NCI-H2107 treated with DMSO at 0.1 percent for 48 hours (cell line): ENCODE measurements at regions not wholly inside any gene's neighbourhood (a gene's known extent, or its start where the extent isn't known, plus 50 kb on each side); places are given as distances from the start of the nearest gene placed in this dataset.
"Not testable (repeated sequence)": the region's sequence is repeated elsewhere in the genome, so short reads cannot be mapped to it uniquely, and the experiment has no call there.

ENCODE experiments used
- DNase-seq: peaks from one replicate; lab custom pipeline; 2025; ENCODE audit not compliant: unreplicated experiment; lab: John Stamatoyannopoulos, UW

GRCh38 chr10:10687751-10688150, 329.9 kb upstream of the CELF2 start:
- DNase-seq = no peak

DNA sequence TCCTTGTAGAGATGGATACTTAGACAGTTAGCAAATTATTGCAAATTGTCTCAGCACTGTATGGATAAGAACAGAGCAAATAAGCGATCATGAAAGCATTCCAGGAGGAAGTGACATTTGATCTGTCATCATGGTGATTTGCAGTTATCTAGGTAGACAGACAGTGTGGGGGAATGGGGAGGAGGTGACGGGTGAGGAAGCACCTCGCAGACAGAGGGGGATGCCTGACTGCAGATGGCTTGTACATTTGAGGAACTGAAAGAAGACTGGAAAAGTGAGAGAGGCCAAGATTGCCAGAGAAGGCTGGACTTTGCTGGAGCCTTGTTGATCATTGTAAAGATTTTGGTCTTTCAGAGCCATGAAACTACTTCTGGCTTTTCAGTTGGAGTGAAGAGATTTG, 318.2 kb upstream of the CELF2 start:
- no peak for DNase-seq

- no peak for DNase-seq
Measured at GRCh38 chr10:10701084-10701611, 316.5 kb upstream of the CELF2 start.

GRCh38 chr10:10702211-10702610, 315.5 kb upstream of the CELF2 start:
- no peak for DNase-seq

DNA sequence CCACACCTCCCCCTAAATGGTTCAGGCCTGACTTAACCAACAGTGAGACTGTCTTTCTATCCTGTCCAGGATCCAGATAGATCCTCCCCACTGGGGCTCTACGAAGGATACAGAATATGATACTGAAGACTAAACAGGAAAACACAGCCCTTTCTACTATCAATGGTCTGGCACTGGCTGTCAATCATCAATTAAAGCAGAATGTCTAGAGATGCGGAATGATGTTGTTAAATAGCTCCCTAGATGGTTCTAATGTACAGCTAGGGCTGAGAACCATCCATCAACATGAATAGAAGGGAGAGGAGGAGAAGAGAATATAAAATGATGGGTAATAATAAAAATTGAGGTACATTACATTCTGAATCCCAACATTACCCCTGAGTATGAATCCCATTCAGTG, 314.3 kb upstream of the CELF2 start:
- DNase-seq = no peak

DNA sequence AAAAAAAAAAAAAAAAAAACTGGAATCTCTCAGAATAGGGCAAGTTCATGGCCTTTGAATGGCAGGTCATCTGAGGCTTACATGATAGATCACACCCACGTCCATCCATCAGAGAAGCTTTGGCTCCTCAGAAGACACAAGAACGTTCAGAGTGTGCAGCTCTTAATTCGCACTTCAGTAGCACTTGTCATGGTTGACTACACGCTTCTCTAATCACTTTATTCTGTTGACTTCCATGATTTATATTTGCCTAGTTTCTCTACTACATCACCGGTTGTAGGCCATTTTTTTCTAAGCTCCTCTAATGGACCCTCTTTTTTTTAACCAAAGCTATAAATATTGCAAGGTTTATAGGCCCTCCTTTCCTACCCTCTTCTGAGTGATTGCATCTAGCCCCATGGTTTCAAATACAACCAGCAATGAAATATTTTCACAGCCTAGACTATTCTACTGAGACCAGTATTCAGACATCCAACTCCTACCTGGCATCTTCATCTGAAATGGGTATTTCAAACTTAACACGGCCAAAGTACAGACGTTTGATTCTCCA, 305.4 kb upstream of the CELF2 start:
- no peak for DNase-seq

DNA sequence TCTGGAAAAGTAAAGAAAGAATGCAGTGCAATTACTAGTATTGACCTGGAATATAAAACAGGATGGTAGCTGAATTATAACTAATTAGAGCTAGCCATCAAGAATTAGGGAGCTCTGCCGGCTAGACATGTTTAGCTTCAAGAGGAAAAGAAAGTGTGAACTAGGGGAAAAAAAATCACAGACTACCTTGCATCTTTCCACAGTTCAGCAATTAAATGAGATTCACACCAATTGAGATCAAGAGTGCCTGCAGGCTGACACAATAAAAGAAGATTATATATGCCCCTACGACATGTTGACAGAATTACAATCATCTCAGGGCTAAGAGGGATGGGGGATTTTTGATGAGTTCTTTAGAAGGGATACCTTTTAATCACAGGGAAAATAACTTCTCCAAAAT, 303.3 kb upstream of the CELF2 start:
- no peak for DNase-seq

GRCh38 chr10:10716972-10717371, 300.7 kb upstream of the CELF2 start:
- DNase-seq = no peak

DNA sequence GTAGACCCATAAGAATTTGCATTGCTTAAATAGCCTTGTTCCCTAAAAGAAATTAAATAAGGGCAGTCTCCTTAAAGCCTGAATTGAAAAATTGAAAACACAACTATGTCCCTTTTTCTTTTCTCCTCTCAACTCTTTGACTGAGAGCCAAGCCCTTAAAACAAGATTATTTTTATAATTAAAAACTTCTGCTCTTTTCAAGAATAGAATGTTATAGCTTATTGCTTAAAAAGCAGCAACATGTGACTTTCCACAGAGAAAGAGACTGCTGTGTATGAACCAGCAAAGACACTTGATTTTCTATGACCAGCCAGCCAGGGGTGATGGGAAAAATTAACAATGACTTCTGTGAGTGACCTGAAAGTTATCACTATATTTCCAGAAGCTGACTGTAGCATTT, 295.2 kb upstream of the CELF2 start:
- DNase-seq = no peak

DNA sequence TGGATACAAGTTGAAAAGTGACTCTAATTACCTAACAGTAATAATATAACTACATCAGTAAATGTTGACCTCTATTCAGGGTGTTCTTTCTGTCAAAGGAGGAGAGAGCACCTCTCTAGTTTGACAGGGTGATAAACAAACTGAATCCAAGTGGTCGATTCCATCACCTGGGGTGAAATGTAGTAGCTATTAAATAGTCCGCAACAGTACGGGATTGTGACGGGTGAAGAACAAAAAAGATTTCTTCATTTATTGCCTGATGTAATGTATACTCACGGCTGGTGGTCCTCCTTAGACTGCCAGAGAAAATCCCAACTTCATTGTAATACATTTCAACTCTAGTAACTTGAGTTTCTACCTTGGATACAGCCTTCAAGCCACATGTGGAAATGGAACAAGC, 292.5 kb upstream of the CELF2 start:
- no peak for DNase-seq

DNA sequence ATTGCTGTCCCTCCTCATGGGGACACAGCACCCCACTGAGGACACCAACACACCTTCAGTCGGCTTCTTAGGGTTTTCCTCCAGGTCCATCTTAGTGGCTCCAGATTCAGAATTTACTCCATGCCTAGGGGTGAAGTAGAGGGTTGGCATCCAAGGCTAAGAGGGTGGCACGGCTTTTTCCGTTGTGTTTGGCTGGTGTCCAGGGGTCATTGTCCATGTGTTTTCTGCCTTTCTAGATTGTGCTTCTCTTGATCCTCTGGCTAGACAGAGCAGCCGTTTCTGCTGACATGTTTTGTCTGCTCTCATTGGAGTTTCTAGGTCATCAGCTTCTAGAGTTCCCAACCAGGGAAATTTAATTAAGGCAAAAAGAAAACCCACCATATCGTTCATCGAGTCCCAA, 291.6 kb upstream of the CELF2 start:
- no peak for DNase-seq

GRCh38 chr10:10727411-10727810, 290.3 kb upstream of the CELF2 start:
- not testable (repeated sequence) for DNase-seq

GRCh38 chr10:10727812-10728211, 289.9 kb upstream of the CELF2 start:
- DNase-seq = no peak

GRCh38 chr10:10730471-10731043, 287.1 kb upstream of the CELF2 start:
- no peak for DNase-seq

DNA sequence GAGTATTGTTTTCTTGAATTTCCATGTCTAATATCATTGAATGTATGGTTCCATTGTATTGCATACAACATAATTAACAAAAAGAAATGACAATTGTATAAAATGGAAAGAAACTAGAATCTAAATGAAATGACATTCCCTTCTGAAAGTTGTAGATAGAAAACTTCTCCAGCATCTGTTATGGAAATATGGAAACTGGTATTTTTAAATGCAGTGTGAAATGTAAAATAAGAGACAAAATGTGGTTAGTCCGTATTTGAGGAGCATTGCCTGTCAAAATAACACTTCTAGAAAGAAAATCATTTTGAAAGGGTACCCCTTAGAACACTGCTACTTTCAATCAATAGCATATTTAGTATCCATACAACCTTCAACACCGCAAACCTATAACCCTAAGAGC, 286.3 kb upstream of the CELF2 start:
- DNase-seq = no peak

DNA sequence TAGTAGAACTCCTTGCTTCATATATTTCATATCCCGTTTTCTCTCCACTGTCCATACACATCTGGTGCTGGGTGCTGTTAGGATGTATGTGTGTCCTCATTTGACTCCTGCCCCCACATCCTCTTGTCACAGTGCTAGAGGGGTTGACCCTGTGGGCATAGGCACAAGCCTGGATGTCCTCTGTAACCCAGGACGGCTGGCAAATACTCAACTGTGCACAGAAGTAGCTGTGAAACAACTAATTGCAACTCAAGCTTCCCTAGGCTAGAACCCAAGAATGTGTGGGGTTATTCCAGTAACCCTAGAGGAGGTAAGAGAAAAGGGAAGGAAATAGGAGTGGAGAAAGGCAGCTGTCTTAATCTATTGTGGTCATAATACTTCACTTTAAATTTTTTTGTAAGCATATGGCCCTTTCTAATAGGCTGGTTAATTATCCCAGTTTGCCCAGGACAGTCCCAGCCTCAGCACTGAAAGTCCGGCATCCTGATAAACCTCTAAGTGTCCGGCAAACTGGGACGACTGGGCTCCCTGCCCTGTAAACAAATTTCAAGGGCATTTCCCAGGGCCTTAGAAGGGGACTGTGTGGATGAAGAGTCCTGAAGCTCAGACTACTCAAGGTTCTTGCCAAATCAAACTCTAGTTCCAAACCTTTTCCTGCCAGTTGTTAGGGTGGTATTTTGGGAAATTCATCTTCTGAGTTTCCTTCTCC, 283.2 kb upstream of the CELF2 start:
- no peak for DNase-seq

- no peak for DNase-seq
Measured at GRCh38 chr10:10745291-10745690, 272.4 kb upstream of the CELF2 start.

GRCh38 chr10:10755490-10755889, 262.2 kb upstream of the CELF2 start:
- no peak for DNase-seq

- no peak for DNase-seq
Measured at GRCh38 chr10:10758306-10758705, 259.4 kb upstream of the CELF2 start.

- not testable (repeated sequence) for DNase-seq
Measured at GRCh38 chr10:10759806-10760205, 257.9 kb upstream of the CELF2 start.

GRCh38 chr10:10765017-10765416, 252.7 kb upstream of the CELF2 start:
- DNase-seq = no peak

- no peak for DNase-seq
Measured at GRCh38 chr10:10772411-10772810, 245.3 kb upstream of the CELF2 start.
